Activated naive CD8-positive, alpha-beta T cell treated with anti-CD3 and anti-CD28 coated beads, Interleukin-2, amount 50 U/mL, for 16 hours (primary cell): ENCODE measurements at regions not wholly inside any gene's neighbourhood (a gene's known extent, or its start where the extent isn't known, plus 50 kb on each side); places are given as distances from the start of the nearest gene placed in this dataset.
"Not testable (repeated sequence)": the region's sequence is repeated elsewhere in the genome, so short reads cannot be mapped to it uniquely, and the experiment has no call there.

Experiments
- DNase-seq: peaks from one replicate; pipeline ENCODE4 v3.0.0-alpha.2; 2020; ENCODE audit warnings: low read depth, low spot score

DNA sequence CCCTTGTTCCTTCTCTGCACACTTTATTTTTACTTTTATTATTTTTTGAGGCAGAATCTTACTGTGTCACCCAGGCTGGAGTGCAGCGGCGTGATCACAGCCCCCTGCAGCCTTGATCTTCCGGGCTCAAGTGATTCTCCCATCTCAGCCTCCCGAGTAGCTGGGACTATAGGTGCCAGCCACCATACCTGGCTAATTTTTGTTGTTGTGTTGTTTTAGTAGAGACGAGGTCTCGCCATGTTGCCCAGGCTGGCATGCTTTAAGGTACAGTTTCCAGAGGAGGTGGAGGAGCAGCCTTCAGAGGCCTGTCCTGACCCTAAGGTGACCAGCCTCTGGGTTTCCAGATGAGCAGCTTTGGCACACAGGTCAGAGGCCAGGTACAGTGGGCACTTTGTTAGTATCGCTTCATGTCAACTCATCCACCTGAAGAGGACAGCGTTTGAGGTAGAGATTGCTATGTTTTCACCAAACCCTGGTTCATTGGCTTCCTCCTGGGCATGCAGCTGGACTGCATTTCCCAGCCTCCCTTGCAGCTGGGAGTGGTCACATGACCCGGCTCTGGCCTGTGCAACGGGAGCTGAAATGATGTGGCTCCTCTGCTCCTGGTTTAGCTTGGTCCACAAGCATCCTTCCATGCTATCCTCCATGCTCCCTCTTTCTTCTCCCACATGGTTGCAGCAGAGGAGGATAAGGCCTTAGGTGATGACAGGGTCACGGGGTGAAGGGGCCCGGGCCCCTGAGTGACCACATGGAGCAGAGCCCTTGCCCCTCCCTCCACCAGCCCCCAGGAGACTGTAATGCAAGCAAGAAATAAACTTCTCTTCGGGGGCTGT lies 139.3 kb upstream of the IER5L start:
- no peak for DNase-seq

- DNase-seq: no peak
Observed at GRCh38 chr9:129316281-129317030, 138.4 kb upstream of the IER5L start.

GRCh38 chr9:129313331-129313955 lies 135.4 kb upstream of the IER5L start:
- DNase-seq: no peak

- no peak for DNase-seq
Observed at GRCh38 chr9:129312251-129313122, 134.4 kb upstream of the IER5L start.

DNA sequence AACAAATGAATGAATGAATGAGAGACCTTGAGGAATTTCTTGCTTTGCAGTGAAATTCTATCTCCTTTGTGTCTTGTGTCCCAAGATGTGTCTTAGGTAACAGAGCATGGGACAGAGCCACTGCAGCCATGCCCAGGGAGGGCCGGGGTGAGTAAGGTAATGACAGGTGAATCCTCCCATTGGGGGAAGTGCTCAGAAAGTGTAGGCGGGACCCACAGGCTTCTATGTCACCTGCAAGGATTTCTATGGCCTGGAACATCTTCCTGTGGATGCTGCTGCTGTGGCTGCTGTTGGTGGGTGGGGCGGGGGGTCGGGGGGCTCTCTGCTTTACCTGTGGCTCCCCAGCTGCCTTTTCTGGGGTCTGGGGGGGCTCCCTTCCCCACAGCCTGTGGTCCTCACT lies 133.6 kb upstream of the IER5L start:
- DNase-seq: no peak

- DNase-seq: no peak
Observed at GRCh38 chr9:129310666-129311350, 132.7 kb upstream of the IER5L start.

DNA sequence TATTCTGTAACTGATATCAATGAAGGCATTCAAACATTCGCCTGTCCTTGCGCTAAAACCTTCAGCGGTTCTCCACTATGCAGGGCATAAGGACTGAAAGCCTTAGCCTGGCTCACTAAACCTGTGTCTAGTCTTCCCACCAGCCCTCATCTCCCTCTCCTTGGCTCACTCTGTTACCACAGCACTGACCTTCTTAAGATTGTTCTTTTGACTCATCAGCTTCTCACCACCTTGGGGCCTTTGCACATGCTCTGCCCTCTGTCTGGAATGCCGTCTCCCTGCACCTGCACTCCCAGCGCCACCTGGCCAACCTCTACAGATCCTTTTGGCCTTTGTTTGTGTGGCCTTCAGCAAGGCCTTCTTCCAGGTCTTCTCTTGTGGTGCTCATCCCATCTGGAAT lies 131.8 kb upstream of the IER5L start:
- DNase-seq: no peak

GRCh38 chr9:129309041-129309430 lies 131.0 kb upstream of the IER5L start:
- no peak for DNase-seq

- DNase-seq: no peak
Observed at GRCh38 chr9:129307227-129307970, 129.3 kb upstream of the IER5L start.

GRCh38 chr9:129306318-129306973 lies 128.4 kb upstream of the IER5L start:
- DNase-seq: no peak

DNA sequence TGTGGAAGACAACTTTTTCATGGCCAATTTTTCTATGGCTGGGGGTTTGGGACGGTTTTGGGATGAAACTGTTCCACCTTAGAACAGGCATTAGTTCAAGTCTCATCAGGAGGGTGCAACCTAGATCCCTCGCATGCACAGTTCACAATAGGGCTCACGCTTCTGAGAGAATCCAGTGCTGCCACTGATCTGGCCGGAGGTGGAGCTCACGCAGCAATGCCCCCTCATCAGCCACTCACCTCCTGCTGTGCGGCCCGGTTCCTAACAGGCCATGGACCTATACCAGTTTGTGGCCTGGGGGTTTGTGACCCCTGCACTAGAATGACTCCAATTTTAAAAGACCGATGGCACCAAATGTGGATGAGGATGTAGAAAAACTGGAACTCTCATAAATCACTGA lies 127.2 kb upstream of the IER5L start:
- DNase-seq: no peak

- no peak for DNase-seq
Observed at GRCh38 chr9:129301941-129302340, 123.9 kb upstream of the IER5L start.

DNA sequence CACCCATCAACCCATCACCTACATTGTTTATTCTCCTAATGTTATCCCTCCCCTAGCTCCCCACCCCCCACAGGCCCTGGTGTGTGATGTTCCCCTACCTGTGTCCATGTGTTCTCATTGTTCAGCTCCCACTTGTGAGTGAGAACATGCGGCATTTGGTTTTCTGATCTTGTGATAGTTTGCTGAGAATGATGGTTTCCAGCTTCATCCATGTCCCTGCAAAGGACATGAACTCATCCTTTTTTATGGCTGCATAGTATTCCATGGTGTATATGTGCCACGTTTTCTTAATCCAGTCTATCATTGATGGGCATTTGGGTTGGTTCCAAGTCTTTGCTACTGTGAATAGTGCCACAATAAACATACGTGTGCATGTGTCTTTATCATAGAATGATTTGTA lies 118.1 kb upstream of the IER5L start:
- DNase-seq: not testable (repeated sequence)

GRCh38 chr9:129291041-129291501 lies 113.0 kb upstream of the IER5L start:
- no peak for DNase-seq

DNA sequence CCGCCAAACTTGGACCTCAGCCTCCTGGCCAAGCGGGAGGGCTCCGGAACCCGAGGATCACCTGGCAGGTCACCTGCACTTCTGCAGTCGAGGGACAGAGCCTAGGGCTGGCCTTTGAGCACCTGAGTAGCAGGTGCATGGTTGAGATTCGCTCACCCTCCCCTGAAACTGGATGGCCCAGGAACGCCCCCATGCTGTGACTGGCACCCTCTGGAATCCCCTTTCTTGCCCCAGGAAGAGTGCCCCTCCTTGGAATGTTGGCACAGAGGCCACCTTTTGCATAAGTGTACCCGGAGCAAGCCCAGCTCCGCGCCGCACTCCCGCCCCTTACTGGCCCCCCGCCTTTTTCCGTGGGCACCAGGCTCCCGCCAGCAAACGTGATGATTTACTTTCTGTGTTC lies 112.5 kb upstream of the IER5L start:
- no peak for DNase-seq

GRCh38 chr9:129289883-129290282 lies 111.8 kb upstream of the IER5L start:
- no peak for DNase-seq

- DNase-seq: no peak
Observed at GRCh38 chr9:129289131-129289731, 111.2 kb upstream of the IER5L start.

DNA sequence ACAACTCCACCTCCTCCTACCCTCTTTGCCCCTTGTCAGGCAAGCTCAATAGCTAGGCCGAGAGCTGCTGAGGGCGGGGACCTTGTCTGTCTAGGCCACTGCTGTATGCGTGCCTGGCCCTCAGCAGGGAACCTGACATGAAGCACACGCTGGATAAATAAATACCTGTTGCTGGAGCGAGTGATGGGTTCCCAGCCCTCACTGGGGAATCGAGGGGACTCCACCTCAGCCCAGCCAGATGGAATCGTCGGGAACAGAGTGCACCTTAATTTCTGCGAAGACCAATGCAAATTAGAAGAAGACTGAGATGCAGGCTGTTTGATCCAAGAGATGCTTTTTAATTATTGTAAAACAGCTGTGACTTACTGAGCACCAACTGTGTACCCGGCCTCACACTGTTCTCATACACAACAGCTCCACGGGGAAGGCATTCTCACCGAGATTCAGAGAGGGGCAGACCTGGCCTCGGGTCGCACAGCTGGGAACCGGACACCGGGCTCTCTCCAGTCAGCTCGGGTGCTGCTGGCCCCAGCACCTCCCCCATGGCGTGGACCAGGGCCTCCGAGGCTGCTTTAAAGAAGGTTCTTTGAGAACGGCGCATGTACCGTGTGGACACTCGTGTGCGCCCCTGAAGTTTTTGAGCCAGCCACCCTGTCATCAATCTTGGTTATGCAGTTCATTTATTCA lies 109.7 kb upstream of the IER5L start:
- no peak for DNase-seq
